Thymus (tissue), 11 donors: ENCODE measurements at regions not wholly inside any gene's neighbourhood (a gene's known extent, or its start where the extent isn't known, plus 50 kb on each side); places are given as distances from the start of the nearest gene placed in this dataset.
"Not testable (repeated sequence)": the region's sequence is repeated elsewhere in the genome, so short reads cannot be mapped to it uniquely, and the experiment has no call there.

Experiments used
- DNase-seq, 9 donors: peaks; one replicate each; pipeline ENCODE4 v3.0.0-alpha.2; 2013; ENCODE audit warnings: low spot score in 9 of 9, low read depth in 6 of 9, missing footprints in 1 of 9
- H3K27ac ChIP-seq, 2 donors: one replicate each; pipeline ENCODE4 v1.5.1; 2013; ENCODE audit warnings: control low read depth in 1 of 2, low read depth in 1 of 2, low read length in 1 of 2, mild to moderate bottlenecking in 1 of 2, moderate library complexity in 1 of 2
- H3K27me3 ChIP-seq, 2 donors: one replicate each; pipeline ENCODE4 v1.5.1; 2013; ENCODE audit warnings: low read length in 1 of 2; ENCODE audit not compliant: control insufficient read depth in 2 of 2, insufficient read depth in 1 of 2
- H3K36me3 ChIP-seq, 2 donors: one replicate each; pipeline ENCODE4 v1.5.1; 2013; ENCODE audit warnings: low read length in 1 of 2, mild to moderate bottlenecking in 1 of 2, moderate library complexity in 1 of 2; ENCODE audit not compliant: control insufficient read depth in 2 of 2, insufficient read depth in 2 of 2
- H3K4me1 ChIP-seq, 2 donors: one replicate each; pipeline ENCODE4 v1.5.1; 2013; ENCODE audit warnings: low read length in 2 of 2; ENCODE audit not compliant: control insufficient read depth in 2 of 2, insufficient read depth in 2 of 2
- H3K4me3 ChIP-seq, 2 donors: one replicate each; pipeline ENCODE4 v1.5.1; 2013; ENCODE audit warnings: low read length in 2 of 2, control low read depth in 1 of 2, mild to moderate bottlenecking in 1 of 2
- H3K9me3 ChIP-seq, 2 donors: one replicate each; pipeline ENCODE4 v1.5.1; 2013; ENCODE audit warnings: low read length in 1 of 2, mild to moderate bottlenecking in 1 of 2; ENCODE audit not compliant: control insufficient read depth in 2 of 2, insufficient read depth in 1 of 2
- WGBS: extraction: QIAGEN DNeasy Blood & Tissue Kit; methylation state at CpG from one replicate; pipeline ENCODE4 v1.1.7; 2013; 5-methylcytosine and 5-hydroxymethylcytosine counted together
- donor health status: healthy.

DNA sequence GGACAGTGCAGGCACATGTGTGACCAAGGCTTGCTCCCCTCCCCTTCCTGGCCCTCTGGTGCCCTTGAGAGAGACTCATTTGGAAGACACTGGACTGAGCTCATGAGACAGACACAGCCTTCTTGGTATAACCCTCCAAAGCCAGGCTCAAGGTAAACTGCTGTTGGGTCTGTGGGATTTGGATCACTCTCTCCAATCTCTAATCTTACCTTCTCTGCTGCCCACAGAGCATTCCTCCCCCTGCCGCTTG, 105.0 kb upstream of the MAMLD1 start:
- Histone ChIP-seq H3K27ac (no peak overlapping the region), H3K4me1 (no peaks in the 10 kb centered on the region), H3K4me3 (no peak overlapping the region), H3K27me3 (no peaks in the 10 kb centered on the region), H3K36me3 (no peaks in the 10 kb centered on the region), H3K9me3 (no peaks in the 10 kb centered on the region)
- 100% methylated on average over 1 of the region's 1 CpG for WGBS
- no peak for DNase-seq

- Histone ChIP-seq H3K27ac (no peak overlapping the region), H3K27me3 (no peaks in the 10 kb centered on the region), H3K4me1 (no peaks in the 10 kb centered on the region), H3K36me3 (no peaks in the 10 kb centered on the region), H3K4me3 (no peak overlapping the region), H3K9me3 (no peaks in the 10 kb centered on the region)
- DNase-seq = no peak
- 97% methylated on average over 11 of the region's 11 CpGs for WGBS
Measured at GRCh38 chrX:150258463-150259430, 104.4 kb upstream of the MAMLD1 start.

- no peaks in the 10 kb centered on the region for H3K36me3 ChIP-seq
- 92% methylated on average over 3 of the region's 3 CpGs for WGBS
- no peak overlapping the region for H3K27ac ChIP-seq
- no peak overlapping the region for H3K4me3 ChIP-seq
- H3K9me3 ChIP-seq = no peaks in the 10 kb centered on the region
- no peaks in the 10 kb centered on the region for H3K27me3 ChIP-seq
- no peaks in the 10 kb centered on the region for H3K4me1 ChIP-seq
- no peak for DNase-seq
Measured at GRCh38 chrX:150262456-150262855, 100.7 kb upstream of the MAMLD1 start.

DNA sequence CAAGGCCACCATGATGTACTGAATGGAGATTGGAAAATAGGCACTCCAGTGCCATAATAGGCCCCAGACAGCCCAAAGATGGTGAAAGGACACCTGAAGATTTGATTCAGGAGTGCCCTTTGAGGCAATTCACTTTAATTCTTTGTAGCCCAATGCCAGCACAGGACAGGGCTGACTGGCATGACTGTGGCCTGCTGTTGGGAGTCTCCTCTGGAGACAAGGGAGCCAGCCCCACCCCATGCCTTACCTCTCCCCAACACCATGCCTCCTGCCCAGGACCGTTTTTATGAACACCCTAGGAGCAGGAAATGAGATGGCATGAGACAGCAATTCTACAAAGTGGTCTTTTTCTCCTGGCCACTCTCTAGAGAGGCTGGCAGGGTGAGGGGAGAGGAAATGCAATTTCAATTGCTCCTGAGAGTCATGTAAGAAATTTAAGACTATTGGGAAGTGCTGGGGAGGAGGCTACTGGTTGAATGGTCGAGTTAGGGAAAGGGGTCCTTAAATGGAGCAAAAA, 94.2 kb upstream of the MAMLD1 start:
- H3K9me3 ChIP-seq = no peaks in the 10 kb centered on the region
- H3K4me3 ChIP-seq = no peak overlapping the region
- DNase-seq = no peak
- no peaks in the 10 kb centered on the region for H3K36me3 ChIP-seq
- WGBS = 11% methylated on average over 2 of the region's 2 CpGs
- H3K4me1 ChIP-seq = no peaks in the 10 kb centered on the region
- no peaks in the 10 kb centered on the region for H3K27me3 ChIP-seq
- H3K27ac ChIP-seq = no peak overlapping the region

- whole genome bisulfite sequencing = 95% methylated on average over 10 of the region's 10 CpGs
- DNase-seq = no peak
- no peak overlapping the region for H3K4me3 ChIP-seq
- H3K9me3 ChIP-seq = no peaks in the 10 kb centered on the region
- no peaks in the 10 kb centered on the region for H3K4me1 ChIP-seq
- H3K36me3 ChIP-seq = no peaks in the 10 kb centered on the region
- H3K27me3 ChIP-seq = no peaks in the 10 kb centered on the region
- H3K27ac ChIP-seq = no peak overlapping the region
Measured at GRCh38 chrX:150269605-150270254, 93.4 kb upstream of the MAMLD1 start.

GRCh38 chrX:150270622-150271021, 92.5 kb upstream of the MAMLD1 start:
- 97% methylated on average over 3 of the region's 3 CpGs for WGBS
- DNase-seq = no peak
- no peak overlapping the region for H3K4me3 ChIP-seq
- no peaks in the 10 kb centered on the region for H3K36me3 ChIP-seq
- no peak overlapping the region for H3K27ac ChIP-seq
- H3K27me3 ChIP-seq = no peaks in the 10 kb centered on the region
- H3K9me3 ChIP-seq = no peaks in the 10 kb centered on the region
- H3K4me1 ChIP-seq = no peaks in the 10 kb centered on the region

- not testable (repeated sequence) for H3K27ac ChIP-seq, H3K4me3 ChIP-seq, H3K9me3 ChIP-seq, H3K36me3 ChIP-seq, DNase-seq, H3K4me1 ChIP-seq, H3K27me3 ChIP-seq
- 93% methylated on average over 4 of the region's 4 CpGs for WGBS
Measured at GRCh38 chrX:150273575-150274294, 89.4 kb upstream of the MAMLD1 start.

GRCh38 chrX:150282953-150283352, 80.2 kb upstream of the MAMLD1 start:
- Histone ChIP-seq H3K27ac (no peak overlapping the region), H3K4me1 (no peaks in the 10 kb centered on the region), H3K9me3 (no peaks in the 10 kb centered on the region), H3K27me3 (no peaks in the 10 kb centered on the region), H3K4me3 (no peak overlapping the region), H3K36me3 (no peaks in the 10 kb centered on the region)
- DNase-seq = no peak
- WGBS = 96% methylated on average over 2 of the region's 2 CpGs

- H3K4me3 ChIP-seq = no peak overlapping the region
- H3K27ac ChIP-seq = no peak overlapping the region
- H3K9me3 ChIP-seq = no peaks in the 10 kb centered on the region
- DNase-seq = no peak
- 98% methylated on average over 5 of the region's 5 CpGs for WGBS
- H3K27me3 ChIP-seq = no peaks in the 10 kb centered on the region
- H3K36me3 ChIP-seq = no peaks in the 10 kb centered on the region
- H3K4me1 ChIP-seq = no peaks in the 10 kb centered on the region
Measured at GRCh38 chrX:150291014-150291413, 72.1 kb upstream of the MAMLD1 start.
